Thoracic aorta (tissue), 2 donors: ENCODE measurements at regions not wholly inside any gene's neighbourhood (a gene's known extent, or its start where the extent isn't known, plus 50 kb on each side); places are given as distances from the start of the nearest gene placed in this dataset.

ENCODE experiments used
- ATAC-seq: fragments of 150-250 bp; one replicate; pipeline ENCODE4 v1.8.0; 2017; ENCODE audit warnings: low read depth; ENCODE audit not compliant: insufficient number of reproducible peaks, low FRiP score
- DNase-seq: peaks from one replicate; pipeline ENCODE4 v3.0.0-alpha.2; 2020; ENCODE audit warnings: low spot score
- H3K27ac ChIP-seq, 2 donors: fragments of 200-600 bp; sonication (generic); 1 replicate in 1 of 2; 2 replicates in 1 of 2; pipeline ENCODE4 v1.5.1; 2016; ENCODE audit warnings: mild to moderate bottlenecking in 2 of 2, moderate library complexity in 2 of 2
- H3K27me3 ChIP-seq: fragments of 200-600 bp; sonication (generic); replicated peaks from 2 replicates; pipeline ENCODE4 v1.6.0; 2016; ENCODE audit warnings: mild to moderate bottlenecking; ENCODE audit not compliant: insufficient read depth
- H3K36me3 ChIP-seq: fragments of 200-600 bp; sonication (generic); one replicate; pipeline ENCODE4 v1.5.1; 2016
- H3K4me1 ChIP-seq, 2 donors: fragments of 200-600 bp; sonication (generic); 1 replicate in 1 of 2; 2 replicates in 1 of 2; pipeline versions ENCODE4 v1.5.1 to v1.6.0; 2016; ENCODE audit warnings: low read depth in 2 of 2, mild to moderate bottlenecking in 1 of 2; ENCODE audit not compliant: control insufficient read depth in 1 of 2
- H3K4me3 ChIP-seq: fragments of 200-600 bp; sonication (generic); 2 replicates; pipeline ENCODE4 v1.5.1; 2016; ENCODE audit warnings: mild to moderate bottlenecking
- H3K9me3 ChIP-seq: fragments of 200-600 bp; sonication (generic); 2 replicates; pipeline ENCODE4 v1.5.1; 2016
- TF ChIP-seq, protein P1 (sequence below): fragments of 200-600 bp; sonication (generic); IDR thresholded peaks from one replicate; pipeline ENCODE4 v1.5.1; 2019; ENCODE audit warnings: antibody characterized with exemption

DNA sequence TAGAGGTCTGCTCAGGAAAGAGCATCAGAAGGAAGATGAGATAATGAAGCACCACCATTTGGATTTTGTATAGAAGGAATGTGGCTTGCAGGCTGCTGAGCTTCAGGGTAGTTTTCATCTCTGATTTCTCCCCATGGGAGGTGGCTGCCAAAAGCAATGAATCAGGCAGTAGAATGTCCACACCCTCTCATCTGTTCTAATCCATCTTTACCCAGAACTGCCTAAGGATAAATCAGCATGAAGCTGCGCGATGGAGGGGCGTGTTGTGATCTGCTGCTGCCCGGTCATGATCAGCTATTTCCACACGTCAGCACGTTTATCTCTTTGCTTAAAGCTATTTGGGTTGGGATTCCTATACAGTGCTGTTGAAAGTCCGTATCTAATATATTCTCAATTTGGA lies 295.4 kb downstream of the FOXA2 start:
- no peak overlapping the region for H3K4me3 ChIP-seq
- no peaks in the 10 kb centered on the region for H3K4me1 ChIP-seq
- H3K27ac ChIP-seq: no peak overlapping the region
- TF ChIP-seq, protein P1, sequence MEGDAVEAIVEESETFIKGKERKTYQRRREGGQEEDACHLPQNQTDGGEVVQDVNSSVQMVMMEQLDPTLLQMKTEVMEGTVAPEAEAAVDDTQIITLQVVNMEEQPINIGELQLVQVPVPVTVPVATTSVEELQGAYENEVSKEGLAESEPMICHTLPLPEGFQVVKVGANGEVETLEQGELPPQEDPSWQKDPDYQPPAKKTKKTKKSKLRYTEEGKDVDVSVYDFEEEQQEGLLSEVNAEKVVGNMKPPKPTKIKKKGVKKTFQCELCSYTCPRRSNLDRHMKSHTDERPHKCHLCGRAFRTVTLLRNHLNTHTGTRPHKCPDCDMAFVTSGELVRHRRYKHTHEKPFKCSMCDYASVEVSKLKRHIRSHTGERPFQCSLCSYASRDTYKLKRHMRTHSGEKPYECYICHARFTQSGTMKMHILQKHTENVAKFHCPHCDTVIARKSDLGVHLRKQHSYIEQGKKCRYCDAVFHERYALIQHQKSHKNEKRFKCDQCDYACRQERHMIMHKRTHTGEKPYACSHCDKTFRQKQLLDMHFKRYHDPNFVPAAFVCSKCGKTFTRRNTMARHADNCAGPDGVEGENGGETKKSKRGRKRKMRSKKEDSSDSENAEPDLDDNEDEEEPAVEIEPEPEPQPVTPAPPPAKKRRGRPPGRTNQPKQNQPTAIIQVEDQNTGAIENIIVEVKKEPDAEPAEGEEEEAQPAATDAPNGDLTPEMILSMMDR: no peak
- H3K27me3 ChIP-seq: no peaks in the 10 kb centered on the region
- no peaks in the 10 kb centered on the region for H3K36me3 ChIP-seq
- H3K9me3 ChIP-seq: no peaks in the 10 kb centered on the region
- no peak for ATAC-seq
- DNase-seq: no peak

GRCh38 chr20:22288156-22288555 lies 296.2 kb downstream of the FOXA2 start:
- H3K4me3 ChIP-seq: no peak overlapping the region
- H3K4me1 ChIP-seq: no peaks in the 10 kb centered on the region
- no peak overlapping the region for H3K27ac ChIP-seq
- no peaks in the 10 kb centered on the region for H3K27me3 ChIP-seq
- no peaks in the 10 kb centered on the region for H3K36me3 ChIP-seq
- DNase-seq: no peak
- no peaks in the 10 kb centered on the region for H3K9me3 ChIP-seq
- TF ChIP-seq, protein P1: no peak
- ATAC-seq: no peak

- ATAC-seq: no peak
These were observed 298.8 kb downstream of the FOXA2 start for GRCh38 chr20:22285555-22285954.

GRCh38 chr20:22282696-22283095 lies 301.7 kb downstream of the FOXA2 start:
- Histone ChIP-seq H3K27me3 (no peaks in the 10 kb centered on the region), H3K27ac (no peak overlapping the region), H3K36me3 (no peaks in the 10 kb centered on the region), H3K4me3 (no peak overlapping the region), H3K9me3 (no peaks in the 10 kb centered on the region), H3K4me1 (no peaks in the 10 kb centered on the region)
- TF ChIP-seq, protein P1: no peak
- DNase-seq: no peak
- no peak for ATAC-seq

More at GRCh38 chr20:22285555-22285954, 298.8 kb downstream of the FOXA2 start:
- Histone ChIP-seq H3K4me1 (no peaks in the 10 kb centered on the region), H3K27ac (no peak overlapping the region), H3K36me3 (no peaks in the 10 kb centered on the region), H3K9me3 (no peaks in the 10 kb centered on the region), H3K4me3 (no peak overlapping the region), H3K27me3 (no peaks in the 10 kb centered on the region)
- TF ChIP-seq, protein P1: no peak
- no peak for DNase-seq

GRCh38 chr20:22274330-22274729 lies 310.0 kb downstream of the FOXA2 start:
- no peak overlapping the region for H3K27ac ChIP-seq
- ATAC-seq: no peak
- TF ChIP-seq, protein P1: no peak
- H3K4me1 ChIP-seq: no peaks in the 10 kb centered on the region
- no peak overlapping the region for H3K4me3 ChIP-seq
- no peak for DNase-seq
- no peaks in the 10 kb centered on the region for H3K9me3 ChIP-seq
- H3K36me3 ChIP-seq: no peaks in the 10 kb centered on the region
- H3K27me3 ChIP-seq: no peaks in the 10 kb centered on the region
